Hematopoietic multipotent progenitor cell (in vitro differentiated cells): ENCODE measurements at regions not wholly inside any gene's neighbourhood (a gene's known extent, or its start where the extent isn't known, plus 50 kb on each side); places are given as distances from the start of the nearest gene placed in this dataset.
A peak's percentile ranks its signal among the peaks of the same experiment; 100 is the strongest.

Experiments
- DNase-seq, 3 donors: peaks; one replicate each; pipeline ENCODE4 v3.0.0-alpha.2; 2011 to 2015; ENCODE audit warnings: low read depth in 2 of 3, low spot score in 2 of 3

DNA sequence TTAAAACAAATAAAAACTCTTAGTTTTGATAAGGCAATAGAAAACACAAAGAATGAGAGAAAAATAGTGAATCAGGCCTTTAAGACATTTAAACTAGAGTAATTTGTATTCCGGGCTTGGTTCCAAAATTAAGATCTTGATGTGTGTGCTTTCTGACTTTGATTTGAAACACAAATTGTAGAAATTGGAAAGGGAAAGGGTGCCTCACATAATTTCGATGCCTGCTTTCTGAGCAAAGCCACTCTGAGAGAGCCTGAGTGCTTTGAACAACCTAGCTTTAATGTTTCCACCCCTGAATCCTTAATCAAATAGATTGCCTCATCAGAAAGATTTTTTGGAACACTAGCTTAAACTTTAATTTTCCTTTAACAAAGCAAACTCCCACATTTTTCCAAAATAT is 666.8 kb downstream of the PCDH18 start:
- no peak for DNase-seq

DNA sequence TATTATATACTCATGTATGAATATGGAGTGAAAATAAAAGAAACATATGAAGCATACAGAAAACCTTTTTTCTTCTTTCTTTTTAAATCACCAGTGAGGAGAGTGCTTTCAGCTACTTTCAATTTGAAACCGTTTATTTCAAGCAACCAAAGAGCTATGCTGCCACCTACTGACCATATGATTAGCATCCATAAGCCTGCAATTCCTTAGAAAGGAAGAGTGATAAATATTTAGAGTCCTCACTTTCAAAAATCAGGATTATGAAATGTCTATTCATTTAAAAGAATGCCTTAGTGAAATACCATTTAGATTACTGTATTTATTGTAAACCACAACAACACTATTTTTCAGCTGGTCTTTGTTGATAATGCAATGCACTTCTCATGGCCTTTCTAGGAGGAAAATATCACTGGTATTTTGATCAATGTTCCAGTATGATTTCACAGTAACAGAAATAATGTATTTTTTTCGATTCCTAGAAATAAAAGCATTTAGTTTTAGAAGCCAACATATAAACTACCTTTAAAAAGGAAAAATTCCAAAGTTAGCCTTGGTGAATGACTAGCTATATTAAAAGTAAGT is 667.6 kb downstream of the PCDH18 start:
- DNase-seq: peak in 2 of 3 donors; percentile 49 to 85

DNA sequence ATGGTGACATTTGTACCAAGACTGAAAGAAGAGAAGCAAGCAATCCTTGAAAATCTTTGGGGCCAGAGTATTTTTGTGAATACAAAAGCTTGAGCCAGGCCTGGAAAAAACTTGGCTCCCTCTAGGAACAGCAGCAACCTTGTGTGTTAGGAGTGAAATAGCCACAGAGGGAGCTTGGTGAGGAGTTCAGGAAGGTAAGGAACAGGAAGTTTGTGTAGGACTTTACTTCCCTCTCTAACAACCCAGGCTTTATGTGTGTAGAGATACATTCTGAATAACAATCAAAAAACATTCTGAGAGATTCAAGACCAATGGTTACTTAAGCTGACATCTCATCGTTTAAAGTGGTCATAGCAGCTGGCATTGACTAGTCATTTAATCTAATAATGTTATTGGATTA is 668.5 kb downstream of the PCDH18 start:
- no peak for DNase-seq

- no peak for DNase-seq
Measured at GRCh38 chr4:136862653-136863052, 669.6 kb downstream of the PCDH18 start.

- no peak for DNase-seq
Measured at GRCh38 chr4:136861091-136861490, 671.2 kb downstream of the PCDH18 start.

DNA sequence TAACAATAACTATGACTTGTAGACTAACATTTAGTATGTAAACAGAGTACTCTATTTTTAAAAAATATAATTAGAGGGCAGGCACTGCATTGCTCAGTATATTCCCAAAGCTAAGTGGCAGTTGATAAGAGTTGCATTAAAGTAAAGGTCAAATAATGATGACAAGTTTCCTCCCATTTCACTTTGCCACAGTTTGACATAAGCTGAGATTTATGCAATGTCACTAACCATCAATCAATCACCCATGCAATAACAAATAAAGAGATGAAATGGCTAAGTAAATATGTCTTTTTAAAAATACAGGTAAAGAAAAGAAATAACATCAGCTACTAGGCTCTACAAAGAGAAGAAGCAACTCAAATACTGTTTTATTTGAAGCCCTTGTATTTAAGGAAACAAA is 673.4 kb downstream of the PCDH18 start:
- no peak for DNase-seq

DNA sequence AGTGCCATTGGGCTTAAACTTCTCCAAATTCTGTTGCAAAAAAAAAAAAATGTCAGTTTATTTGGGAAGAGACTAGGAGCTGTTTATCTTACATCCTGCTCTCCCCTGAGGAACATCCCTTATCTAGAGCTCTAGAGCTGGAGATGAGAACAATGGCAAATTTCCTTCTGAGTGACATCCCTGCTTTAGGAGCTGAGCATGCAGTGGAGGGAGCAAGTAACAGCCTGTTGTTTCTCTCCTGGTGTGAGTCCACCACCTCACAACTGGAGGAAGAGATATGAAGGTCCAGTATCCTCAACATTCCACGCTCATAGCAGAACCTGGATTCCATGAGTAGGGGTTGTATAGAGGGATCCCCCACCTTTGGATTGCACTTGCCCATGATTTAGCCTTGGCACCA is 676.4 kb downstream of the PCDH18 start:
- DNase-seq: no peak

- DNase-seq: no peak
Measured at GRCh38 chr4:136850446-136850845, 681.8 kb downstream of the PCDH18 start.

GRCh38 chr4:136847881-136848621 is 684.2 kb downstream of the PCDH18 start:
- no peak for DNase-seq

GRCh38 chr4:136841526-136841925 is 690.8 kb downstream of the PCDH18 start:
- no peak for DNase-seq

- no peak for DNase-seq
Measured at GRCh38 chr4:136838607-136839006, 693.7 kb downstream of the PCDH18 start.

DNA sequence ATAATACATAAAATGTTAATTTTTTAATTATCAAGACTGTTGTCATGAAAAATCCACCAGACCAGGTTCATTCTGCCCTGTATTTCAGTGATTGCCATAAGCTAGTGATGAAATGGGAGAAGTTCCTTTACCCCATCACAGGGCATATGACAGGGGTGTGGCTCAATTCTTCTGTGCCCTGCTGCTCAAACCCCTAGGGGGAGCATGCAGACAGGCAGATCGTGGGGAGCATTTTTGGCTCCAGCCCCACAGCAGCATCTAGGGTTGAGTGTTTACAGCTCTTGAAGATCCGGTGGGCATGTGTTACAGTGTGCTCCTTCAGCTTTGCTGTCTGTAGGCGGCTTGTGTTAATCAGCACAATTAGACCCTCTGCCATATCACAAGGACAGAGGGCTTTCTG is 700.7 kb downstream of the PCDH18 start:
- no peak for DNase-seq

GRCh38 chr4:136829280-136829679 is 703.0 kb downstream of the PCDH18 start:
- no peak for DNase-seq

GRCh38 chr4:136823020-136823419 is 709.3 kb downstream of the PCDH18 start:
- no peak for DNase-seq

GRCh38 chr4:136818811-136819330 is 713.4 kb downstream of the PCDH18 start:
- peak in 2 of 3 donors; percentile 51 to 80 for DNase-seq

GRCh38 chr4:136812100-136812880 is 720.0 kb downstream of the PCDH18 start:
- DNase-seq: no peak

DNA sequence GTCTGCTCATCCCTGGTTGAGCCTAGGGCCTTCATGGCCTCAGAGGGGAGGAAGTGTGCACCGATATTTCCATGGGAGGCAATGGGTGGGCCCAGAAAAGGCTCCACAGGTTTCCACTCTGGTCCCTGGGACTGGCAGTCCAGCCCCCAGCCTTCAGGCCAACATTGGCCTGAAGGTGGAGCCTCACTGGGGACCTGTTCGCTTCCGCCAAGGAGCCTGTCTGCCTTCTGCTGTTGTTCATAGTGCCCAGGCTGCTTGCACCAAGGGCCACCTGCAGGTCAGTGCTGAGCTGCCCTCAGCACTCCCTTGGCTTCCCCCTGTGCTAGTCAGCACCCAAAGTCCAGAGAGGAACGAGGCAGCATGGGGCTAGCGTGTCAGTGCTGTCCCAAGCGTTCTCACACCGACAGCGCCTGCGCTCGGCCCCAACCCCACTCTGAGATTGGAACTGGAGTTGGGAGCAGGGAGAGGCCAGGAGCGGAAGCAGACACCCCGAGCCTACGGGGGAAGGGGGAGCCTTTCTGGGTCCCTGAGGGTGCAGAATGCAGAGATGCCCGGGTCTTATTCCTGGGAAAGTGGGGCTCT is 720.7 kb downstream of the PCDH18 start:
- no peak for DNase-seq

DNA sequence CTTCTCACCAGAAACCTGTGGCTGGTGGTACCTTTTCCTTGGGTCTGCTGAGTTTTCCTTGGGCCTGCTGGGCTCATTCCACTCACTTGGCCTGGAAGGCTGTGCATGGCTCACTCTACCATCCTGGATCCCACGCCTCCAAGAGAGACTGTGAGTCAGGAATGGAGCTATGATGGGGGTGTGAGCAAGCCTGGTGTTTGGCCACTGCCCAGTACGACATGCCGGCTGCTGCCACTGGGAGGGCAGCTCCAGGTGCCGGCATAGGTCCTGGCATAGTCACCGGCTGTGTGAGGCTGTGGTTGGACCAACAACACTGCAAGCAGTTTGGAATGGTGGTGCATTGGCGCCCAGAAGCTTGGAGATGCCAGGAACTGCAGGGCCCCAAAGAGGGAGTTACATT is 721.7 kb downstream of the PCDH18 start:
- DNase-seq: no peak

DNA sequence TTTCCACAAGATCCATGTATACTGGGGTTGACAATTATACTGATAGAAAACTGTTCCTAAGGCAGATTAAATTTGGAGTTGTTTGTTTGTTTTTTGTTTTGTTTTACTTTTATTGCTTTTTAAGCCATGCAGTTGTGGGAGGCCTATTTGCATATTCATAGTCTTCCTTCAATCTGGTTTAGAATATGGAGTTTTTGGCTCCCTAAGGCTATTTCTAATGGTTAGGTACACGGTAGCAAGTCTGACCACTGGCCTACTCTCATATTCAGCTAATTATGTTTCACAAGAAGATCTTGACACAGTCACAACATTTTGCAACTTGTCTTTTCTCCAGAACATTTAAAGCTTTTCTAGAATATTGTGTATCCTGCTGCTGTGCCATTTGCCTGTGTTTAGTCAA is 725.5 kb downstream of the PCDH18 start:
- no peak for DNase-seq

GRCh38 chr4:136805617-136806016 is 726.7 kb downstream of the PCDH18 start:
- DNase-seq: peak in 2 of 3 donors; percentile 9 to 64

DNA sequence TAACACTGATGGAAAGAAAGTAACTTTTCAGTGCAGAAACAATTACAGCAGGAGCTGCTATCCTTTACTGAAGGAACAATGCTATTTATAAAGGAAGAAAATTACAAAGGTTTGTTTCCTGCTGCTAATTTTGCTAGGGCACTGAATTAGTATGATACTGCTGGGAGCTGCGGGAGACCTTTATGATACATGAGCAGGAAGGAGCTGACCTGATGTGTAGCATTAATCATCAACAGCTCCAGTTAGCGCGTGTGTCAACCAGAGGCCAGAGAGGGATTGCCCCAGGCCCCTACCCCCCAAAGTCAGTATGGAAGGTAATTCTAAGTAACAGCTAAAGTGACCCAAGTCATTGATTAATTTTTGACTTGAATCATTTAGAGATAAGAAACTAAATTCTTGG is 728.9 kb downstream of the PCDH18 start:
- DNase-seq: no peak
